A673 (cell line): ENCODE measurements at regions not wholly inside any gene's neighbourhood (a gene's known extent, or its start where the extent isn't known, plus 50 kb on each side); places are given as distances from the start of the nearest gene placed in this dataset.
"Not testable (repeated sequence)": the region's sequence is repeated elsewhere in the genome, so short reads cannot be mapped to it uniquely, and the experiment has no call there.

Experiments
- BruUV-seq: library from RNA; stranded (reverse); fragments of 400-500 nt; replicated peaks from 2 replicates; lab custom pipeline; 2021; lab: Mats Ljungman, UMichigan
- CTCF ChIA-PET: fragments of 300-600 bp; sonication (Branson Sonifier 250); formaldehyde crosslinking; loops from one replicate; lab custom pipeline; 2022; ENCODE audit warnings: antibody characterized with exemption; lab: Charles Lee
- POLR2A ChIA-PET: fragments of 300-600 bp; sonication (Branson Sonifier 250); formaldehyde crosslinking; loops from one replicate; lab custom pipeline; 2022; ENCODE audit warnings: antibody characterized with exemption; ENCODE audit not compliant: low non-redundant PET; lab: Charles Lee
- DNase-seq: peaks from one replicate; pipeline ENCODE4 v3.0.0-alpha.2; 2015; ENCODE audit warnings: low spot score
- H3K27ac ChIP-seq: fragments of 200-600 bp; sonication (generic); 2 replicates; pipeline ENCODE4 v1.5.1; 2016; ENCODE audit warnings: mixed run types, low read depth, mild to moderate bottlenecking, mixed read lengths, antibody characterized with exemption, low read length; ENCODE audit not compliant: poor library complexity, severe bottlenecking
- H3K27me3 ChIP-seq: fragments of 200-600 bp; sonication (generic); replicated peaks from 2 replicates; pipeline ENCODE4 v1.6.1; 2017; ENCODE audit warnings: mixed run types, low read depth, mild to moderate bottlenecking, mixed read lengths, antibody characterized with exemption, low read length; ENCODE audit not compliant: insufficient read depth, poor library complexity
- H3K36me3 ChIP-seq: fragments of 200-600 bp; sonication (generic); 2 replicates; pipeline ENCODE4 v1.6.1; 2016; ENCODE audit warnings: mixed run types, mild to moderate bottlenecking, mixed read lengths, antibody characterized with exemption, low read length; ENCODE audit not compliant: insufficient read depth, poor library complexity, severe bottlenecking
- H3K4me1 ChIP-seq: fragments of 200-600 bp; sonication (generic); 2 replicates; pipeline ENCODE4 v1.6.1; 2017; ENCODE audit warnings: mixed run types, mild to moderate bottlenecking, mixed read lengths, antibody characterized with exemption, low read length; ENCODE audit not compliant: insufficient read depth, poor library complexity, severe bottlenecking
- H3K4me3 ChIP-seq: fragments of 200-600 bp; sonication (generic); 2 replicates; pipeline ENCODE4 v1.5.1; 2016; ENCODE audit warnings: low read depth, mixed run types, mild to moderate bottlenecking, mixed read lengths, low read length; ENCODE audit not compliant: poor library complexity, severe bottlenecking
- H3K9me3 ChIP-seq: fragments of 200-600 bp; sonication (generic); 2 replicates; pipeline ENCODE4 v1.6.1; 2016; ENCODE audit warnings: mixed run types, low read depth, mild to moderate bottlenecking, mixed read lengths, antibody characterized with exemption, low read length; ENCODE audit not compliant: poor library complexity, severe bottlenecking
- CTCF ChIP-seq: fragments of 300-800, 200-600 bp; sonication (generic); conservative IDR thresholded peaks from 2 replicates; pipeline ENCODE4 v1.5.1; 2017; ENCODE audit warnings: low read depth, mild to moderate bottlenecking, antibody characterized with exemption, low read length, moderate library complexity, mixed read lengths
- EZH2 ChIP-seq: fragments of 200-600 bp; sonication (generic); IDR thresholded peaks from 2 replicates; pipeline ENCODE4 v1.6.1; 2017; ENCODE audit warnings: borderline replicate concordance, low read depth, mild to moderate bottlenecking, mixed read lengths, antibody characterized with exemption, low read length; ENCODE audit not compliant: poor library complexity, severe bottlenecking
- intact Hi-C: fragments of 100-400 bp; cut with micrococcal nuclease; formaldehyde crosslinking; loops from one replicate; pipeline ENCODE4 v1.10.0; 2022; ENCODE audit not compliant: unreplicated experiment

- intact Hi-C loops, result no loop called here
- H3K27me3 ChIP-seq, result no peaks in the 10 kb centered on the region
- no peaks in the 10 kb centered on the region for H3K9me3 ChIP-seq
- no peak overlapping the region for H3K27ac ChIP-seq
- TF ChIP-seq EZH2, result no peak
- H3K36me3 ChIP-seq, result no peaks in the 10 kb centered on the region
- H3K4me1 ChIP-seq, result peaks cover 31% of the 10 kb centered on the region
- ChIA-PET POLR2A (no interaction called here), CTCF (no interaction called here)
- no peak overlapping the region for H3K4me3 ChIP-seq
- BruUV-seq, result no TSS peak
- no peak for DNase-seq
Observed at GRCh38 chr11:112538534-112539280, 278.0 kb upstream of the PLET1 start.

GRCh38 chr11:112539281-112539555 lies 278.6 kb upstream of the PLET1 start:
- DNase-seq, H3K9me3 ChIP-seq, H3K27ac ChIP-seq, POLR2A ChIA-PET, CTCF ChIA-PET, H3K27me3 ChIP-seq, H3K36me3 ChIP-seq, intact Hi-C loops, BruUV-seq, H3K4me3 ChIP-seq: not testable (repeated sequence)
- peaks cover 31% of the 10 kb centered on the region for H3K4me1 ChIP-seq

DNA sequence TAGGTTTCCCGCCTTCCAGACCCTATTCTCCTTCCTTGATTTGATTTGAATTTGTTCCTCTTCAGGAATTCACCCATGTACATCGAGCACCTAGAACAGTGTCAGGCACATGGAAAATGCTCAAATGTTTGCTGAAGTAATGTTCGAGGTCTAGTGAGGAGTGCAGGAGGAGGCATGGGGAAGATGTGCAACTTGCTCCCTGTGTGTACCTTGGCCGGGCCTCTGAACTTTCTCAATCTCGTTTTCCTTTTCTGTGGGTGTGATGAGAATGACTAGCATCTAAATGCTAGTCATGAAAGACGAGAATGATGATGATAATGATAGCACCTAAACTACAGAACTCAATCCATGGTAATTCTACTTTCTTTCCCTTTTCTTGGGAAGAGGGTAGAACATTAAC lies 279.1 kb upstream of the PLET1 start:
- TF ChIP-seq CTCF, result no peak
- no peak for TF ChIP-seq EZH2
- POLR2A ChIA-PET, result no interaction called here

DNA sequence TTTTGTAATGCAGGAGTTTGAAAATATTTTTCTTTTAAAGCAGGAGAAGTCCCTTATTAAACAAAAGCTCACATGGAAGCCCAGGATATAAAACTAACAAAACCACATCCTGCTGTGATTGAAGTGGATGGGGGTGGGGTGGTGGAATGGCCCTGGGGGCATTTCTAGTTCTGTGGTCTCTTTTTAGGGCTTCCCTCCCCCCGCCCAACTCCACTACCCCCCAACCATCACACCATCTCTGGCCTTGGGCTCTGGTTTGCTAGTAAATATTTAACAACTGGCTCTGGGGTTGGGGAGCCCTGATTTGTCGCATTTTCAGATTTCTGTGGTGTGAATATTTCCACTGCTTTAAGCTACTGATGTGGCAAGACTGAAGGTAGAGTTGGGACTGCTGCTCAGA lies 279.6 kb upstream of the PLET1 start:
- Histone ChIP-seq H3K27me3 (no peaks in the 10 kb centered on the region), H3K9me3 (no peaks in the 10 kb centered on the region), H3K4me3 (no peak overlapping the region), H3K36me3 (no peaks in the 10 kb centered on the region), H3K4me1 (peaks cover 31% of the 10 kb centered on the region), H3K27ac (no peak overlapping the region)
- no TSS peak for BruUV-seq
- CTCF ChIA-PET, result no interaction called here
- TF ChIP-seq EZH2 (no peak), CTCF (no peak)
- intact Hi-C loops, result no loop called here
- no peak for DNase-seq
- POLR2A ChIA-PET, result no interaction called here

More for the DNA sequence above, 279.1 kb upstream of the PLET1 start:
- no TSS peak for BruUV-seq
- DNase-seq, result no peak
- CTCF ChIA-PET, result no interaction called here
- H3K9me3 ChIP-seq, result no peaks in the 10 kb centered on the region
- no peak overlapping the region for H3K27ac ChIP-seq
- H3K4me1 ChIP-seq, result peaks cover 31% of the 10 kb centered on the region
- intact Hi-C loops, result no loop called here
- H3K36me3 ChIP-seq, result no peaks in the 10 kb centered on the region
- H3K4me3 ChIP-seq, result no peak overlapping the region
- H3K27me3 ChIP-seq, result no peaks in the 10 kb centered on the region
